ENCODE measurements at regions not wholly inside any gene's neighbourhood (a gene's known extent, or its start where the extent isn't known, plus 50 kb on each side); places are given as distances from the start of the nearest gene placed in this dataset.

GRCh38 chr20:50302341-50303057 is 111.9 kb downstream of the CEBPB start:
- no peak for DNase-seq
- H3K23ac ChIP-seq (ENCODE audit: low read length) = no peak overlapping the region
- H3K4me1 ChIP-seq (ENCODE audit: control insufficient read depth in 1 of 2, insufficient read depth in 2 of 2, low read length in 2 of 2) = peaks cover 9 to 19% of the 10 kb centered on the region in 2 experiments
- no peaks in the 10 kb centered on the region for H3K36me3 ChIP-seq (ENCODE audit: control insufficient read depth in 1 of 2, insufficient read depth in 2 of 2, low read length in 2 of 2)
- H3K4me2 ChIP-seq (ENCODE audit: low read length) = no peak overlapping the region
- H3K14ac ChIP-seq (ENCODE audit: low read length) = no peak overlapping the region
- no peak overlapping the region for H2BK5ac ChIP-seq (ENCODE audit: low read depth, low read length, poor library complexity)
- no peak overlapping the region for H4K8ac ChIP-seq (ENCODE audit: low read depth, low read length)
- no peaks in the 10 kb centered on the region for H3K27me3 ChIP-seq (ENCODE audit: insufficient read depth, low read length)
- no peak overlapping the region for H3K18ac ChIP-seq (ENCODE audit: low read length)
- H2AFZ ChIP-seq (ENCODE audit: insufficient read depth, low read length, poor library complexity) = no peak overlapping the region
- H3K27ac ChIP-seq (ENCODE audit: low read depth, low read length) = no peak overlapping the region
- H4K12ac ChIP-seq (ENCODE audit: low read depth, low read length) = no peak overlapping the region
- no peak overlapping the region for H3K4me3 ChIP-seq (ENCODE audit: low read depth, low read length)
- no peak overlapping the region for H2BK120ac ChIP-seq (ENCODE audit: insufficient read depth, low read length, poor library complexity)
- no CpG with 5 or more reads among the region's 10 CpGs for WGBS (ENCODE audit: extremely low coverage, insufficient coverage, insufficient read length)
- H4K91ac ChIP-seq (ENCODE audit: low read depth, low read length) = no peak overlapping the region
- H3K9me3 ChIP-seq (ENCODE audit: insufficient read depth, low read depth, low read length) = peaks cover 3% of the 10 kb centered on the region
- H3K4ac ChIP-seq (ENCODE audit: low read depth, low read length) = no peak overlapping the region
- no peak overlapping the region for H3K9ac ChIP-seq (ENCODE audit: low read length)
- H2BK12ac ChIP-seq (ENCODE audit: low read length) = no peak overlapping the region
- H3K79me2 ChIP-seq (ENCODE audit: control insufficient read depth, insufficient read depth, low read length, poor library complexity) = no peaks in the 10 kb centered on the region
- H2AK5ac ChIP-seq (ENCODE audit: low read length) = no peak overlapping the region
- no peaks in the 10 kb centered on the region for H3K79me1 ChIP-seq (ENCODE audit: low read length)

GRCh38 chr20:50303573-50304500 is 113.2 kb downstream of the CEBPB start:
- no CpG with 5 or more reads among the region's 11 CpGs for WGBS (ENCODE audit: extremely low coverage, insufficient coverage, insufficient read length)
- H3K4me3 ChIP-seq (ENCODE audit: low read depth, low read length) = no peak overlapping the region
- H3K27ac ChIP-seq (ENCODE audit: low read depth, low read length) = no peak overlapping the region
- H3K14ac ChIP-seq (ENCODE audit: low read length) = no peak overlapping the region
- H3K79me2 ChIP-seq (ENCODE audit: control insufficient read depth, insufficient read depth, low read length, poor library complexity) = no peaks in the 10 kb centered on the region
- H2BK120ac ChIP-seq (ENCODE audit: insufficient read depth, low read length, poor library complexity) = no peak overlapping the region
- H4K91ac ChIP-seq (ENCODE audit: low read depth, low read length) = no peak overlapping the region
- no peaks in the 10 kb centered on the region for H3K36me3 ChIP-seq (ENCODE audit: control insufficient read depth in 1 of 2, insufficient read depth in 2 of 2, low read length in 2 of 2)
- H3K23ac ChIP-seq (ENCODE audit: low read length) = no peak overlapping the region
- H3K18ac ChIP-seq (ENCODE audit: low read length) = no peak overlapping the region
- no peak for DNase-seq
- no peak overlapping the region for H2AFZ ChIP-seq (ENCODE audit: insufficient read depth, low read length, poor library complexity)
- H3K9ac ChIP-seq (ENCODE audit: low read length) = no peak overlapping the region
- no peak overlapping the region for H4K8ac ChIP-seq (ENCODE audit: low read depth, low read length)
- peaks cover 10 to 17% of the 10 kb centered on the region in 2 experiments for H3K4me1 ChIP-seq (ENCODE audit: control insufficient read depth in 1 of 2, insufficient read depth in 2 of 2, low read length in 2 of 2)
- no peak overlapping the region for H2AK5ac ChIP-seq (ENCODE audit: low read length)
- H2BK12ac ChIP-seq (ENCODE audit: low read length) = no peak overlapping the region
- H2BK5ac ChIP-seq (ENCODE audit: low read depth, low read length, poor library complexity) = no peak overlapping the region
- H4K12ac ChIP-seq (ENCODE audit: low read depth, low read length) = no peak overlapping the region
- no peak overlapping the region for H3K4me2 ChIP-seq (ENCODE audit: low read length)
- peaks cover under 1% of the 10 kb centered on the region for H3K79me1 ChIP-seq (ENCODE audit: low read length)
- H3K4ac ChIP-seq (ENCODE audit: low read depth, low read length) = no peak overlapping the region
- peaks cover under 1% of the 10 kb centered on the region for H3K9me3 ChIP-seq (ENCODE audit: insufficient read depth, low read depth, low read length)
- no peaks in the 10 kb centered on the region for H3K27me3 ChIP-seq (ENCODE audit: insufficient read depth, low read length)

GRCh38 chr20:50304501-50304856 is 113.8 kb downstream of the CEBPB start:
- no peak overlapping the region for H4K12ac ChIP-seq (ENCODE audit: low read depth, low read length)
- no peak overlapping the region for H3K18ac ChIP-seq (ENCODE audit: low read length)
- H3K4ac ChIP-seq (ENCODE audit: low read depth, low read length) = no peak overlapping the region
- H3K23ac ChIP-seq (ENCODE audit: low read length) = no peak overlapping the region
- H2BK5ac ChIP-seq (ENCODE audit: low read depth, low read length, poor library complexity) = no peak overlapping the region
- peaks cover 11 to 20% of the 10 kb centered on the region in 2 experiments for H3K4me1 ChIP-seq (ENCODE audit: control insufficient read depth in 1 of 2, insufficient read depth in 2 of 2, low read length in 2 of 2)
- H2BK12ac ChIP-seq (ENCODE audit: low read length) = peak overlapping the region; percentile 21
- H3K79me1 ChIP-seq (ENCODE audit: low read length) = peaks cover 3% of the 10 kb centered on the region
- H3K27ac ChIP-seq (ENCODE audit: low read depth, low read length) = no peak overlapping the region
- H2AFZ ChIP-seq (ENCODE audit: insufficient read depth, low read length, poor library complexity) = no peak overlapping the region
- H3K9ac ChIP-seq (ENCODE audit: low read length) = no peak overlapping the region
- WGBS (ENCODE audit: extremely low coverage, insufficient coverage, insufficient read length) = no CpG with 5 or more reads among the region's 10 CpGs
- no peak overlapping the region for H2AK5ac ChIP-seq (ENCODE audit: low read length)
- no peak for DNase-seq
- no peak overlapping the region for H4K8ac ChIP-seq (ENCODE audit: low read depth, low read length)
- no peak overlapping the region for H3K4me2 ChIP-seq (ENCODE audit: low read length)
- H4K91ac ChIP-seq (ENCODE audit: low read depth, low read length) = peak overlapping the region; percentile 13
- H3K4me3 ChIP-seq (ENCODE audit: low read depth, low read length) = no peak overlapping the region
- no peaks in the 10 kb centered on the region for H3K27me3 ChIP-seq (ENCODE audit: insufficient read depth, low read length)
- H3K14ac ChIP-seq (ENCODE audit: low read length) = no peak overlapping the region
- no peaks in the 10 kb centered on the region for H3K9me3 ChIP-seq (ENCODE audit: insufficient read depth, low read depth, low read length)
- H3K79me2 ChIP-seq (ENCODE audit: control insufficient read depth, insufficient read depth, low read length, poor library complexity) = no peaks in the 10 kb centered on the region
- no peak overlapping the region for H2BK120ac ChIP-seq (ENCODE audit: insufficient read depth, low read length, poor library complexity)
- H3K36me3 ChIP-seq (ENCODE audit: control insufficient read depth in 1 of 2, insufficient read depth in 2 of 2, low read length in 2 of 2) = no peaks in the 10 kb centered on the region

GRCh38 chr20:50304923-50305635 is 114.4 kb downstream of the CEBPB start:
- H3K4me1 ChIP-seq (ENCODE audit: control insufficient read depth in 1 of 2, insufficient read depth in 2 of 2, low read length in 2 of 2) = peaks cover 11 to 20% of the 10 kb centered on the region in 2 experiments
- no CpG with 5 or more reads among the region's 14 CpGs for WGBS (ENCODE audit: extremely low coverage, insufficient coverage, insufficient read length)
- no peak overlapping the region for H4K8ac ChIP-seq (ENCODE audit: low read depth, low read length)
- H3K4ac ChIP-seq (ENCODE audit: low read depth, low read length) = no peak overlapping the region
- H4K91ac ChIP-seq (ENCODE audit: low read depth, low read length) = no peak overlapping the region
- H3K9ac ChIP-seq (ENCODE audit: low read length) = no peak overlapping the region
- H3K79me1 ChIP-seq (ENCODE audit: low read length) = peaks cover 3% of the 10 kb centered on the region
- H2BK5ac ChIP-seq (ENCODE audit: low read depth, low read length, poor library complexity) = no peak overlapping the region
- DNase-seq = peak; percentile 56 to 75
- H3K79me2 ChIP-seq (ENCODE audit: control insufficient read depth, insufficient read depth, low read length, poor library complexity) = no peaks in the 10 kb centered on the region
- no peak overlapping the region for H3K27ac ChIP-seq (ENCODE audit: low read depth, low read length)
- H3K27me3 ChIP-seq (ENCODE audit: insufficient read depth, low read length) = no peaks in the 10 kb centered on the region
- no peak overlapping the region for H2AFZ ChIP-seq (ENCODE audit: insufficient read depth, low read length, poor library complexity)
- H2AK5ac ChIP-seq (ENCODE audit: low read length) = no peak overlapping the region
- no peak overlapping the region for H3K14ac ChIP-seq (ENCODE audit: low read length)
- no peak overlapping the region for H3K23ac ChIP-seq (ENCODE audit: low read length)
- no peaks in the 10 kb centered on the region for H3K36me3 ChIP-seq (ENCODE audit: control insufficient read depth in 1 of 2, insufficient read depth in 2 of 2, low read length in 2 of 2)
- H3K9me3 ChIP-seq (ENCODE audit: insufficient read depth, low read depth, low read length) = no peaks in the 10 kb centered on the region
- no peak overlapping the region for H2BK120ac ChIP-seq (ENCODE audit: insufficient read depth, low read length, poor library complexity)
- no peak overlapping the region for H3K18ac ChIP-seq (ENCODE audit: low read length)
- no peak overlapping the region for H2BK12ac ChIP-seq (ENCODE audit: low read length)
- no peak overlapping the region for H3K4me2 ChIP-seq (ENCODE audit: low read length)
- no peak overlapping the region for H4K12ac ChIP-seq (ENCODE audit: low read depth, low read length)
- no peak overlapping the region for H3K4me3 ChIP-seq (ENCODE audit: low read depth, low read length)
